GM21576 (cell line): ENCODE measurements at regions not wholly inside any gene's neighbourhood (a gene's known extent, or its start where the extent isn't known, plus 50 kb on each side); places are given as distances from the start of the nearest gene placed in this dataset.
"Not testable (repeated sequence)": the region's sequence is repeated elsewhere in the genome, so short reads cannot be mapped to it uniquely, and the experiment has no call there.

Experiments
- ATAC-seq: cut with Tn5 transposase; IDR thresholded peaks from one replicate; pipeline ENCODE4 v1.9.1; 2021; ENCODE audit warnings: mild to moderate bottlenecking, moderate library complexity; ENCODE audit not compliant: unreplicated experiment

GRCh38 chrX:13428053-13428786 is 108.4 kb upstream of the ATXN3L start:
- no peak for ATAC-seq

GRCh38 chrX:13427441-13428052 is 107.7 kb upstream of the ATXN3L start:
- no peak for ATAC-seq

GRCh38 chrX:13420545-13421183 is 100.8 kb upstream of the ATXN3L start:
- ATAC-seq: no peak

GRCh38 chrX:13419918-13420317 is 100.1 kb upstream of the ATXN3L start:
- no peak for ATAC-seq

GRCh38 chrX:13419276-13419675 is 99.4 kb upstream of the ATXN3L start:
- ATAC-seq: no peak

GRCh38 chrX:13418126-13419097 is 98.6 kb upstream of the ATXN3L start:
- no peak for ATAC-seq

- ATAC-seq: no peak
Measured at GRCh38 chrX:13415509-13415908, 95.7 kb upstream of the ATXN3L start.

GRCh38 chrX:13414006-13414647 is 94.3 kb upstream of the ATXN3L start:
- no peak for ATAC-seq

- ATAC-seq: no peak
Measured at GRCh38 chrX:13412208-13412600, 92.4 kb upstream of the ATXN3L start.

GRCh38 chrX:13411496-13412207 is 91.8 kb upstream of the ATXN3L start:
- no peak for ATAC-seq

GRCh38 chrX:13408599-13408998 is 88.7 kb upstream of the ATXN3L start:
- not testable (repeated sequence) for ATAC-seq

GRCh38 chrX:13404777-13405176 is 84.9 kb upstream of the ATXN3L start:
- not testable (repeated sequence) for ATAC-seq

GRCh38 chrX:13404364-13404763 is 84.5 kb upstream of the ATXN3L start:
- no peak for ATAC-seq

- no peak for ATAC-seq
Measured at GRCh38 chrX:13401724-13402123, 81.9 kb upstream of the ATXN3L start.

- ATAC-seq: no peak
Measured at GRCh38 chrX:13398839-13399238, 79.0 kb upstream of the ATXN3L start.

- ATAC-seq: no peak
Measured at GRCh38 chrX:13397878-13398818, 78.3 kb upstream of the ATXN3L start.

GRCh38 chrX:13396924-13397323 is 77.1 kb upstream of the ATXN3L start:
- no peak for ATAC-seq

- no peak for ATAC-seq
Measured at GRCh38 chrX:13389501-13389900, 69.6 kb upstream of the ATXN3L start.
